Breast epithelium (tissue), 3 donors: ENCODE measurements at regions not wholly inside any gene's neighbourhood (a gene's known extent, or its start where the extent isn't known, plus 50 kb on each side); places are given as distances from the start of the nearest gene placed in this dataset.

Experiments used
- POLR2A ChIP-seq: fragments of 450-650 bp; IDR thresholded peaks from one replicate; pipeline ENCODE4 v1.6.1; 2016; ENCODE audit warnings: antibody characterized with exemption, mild to moderate bottlenecking, moderate library complexity
- POLR2AphosphoS5 ChIP-seq, 3 donors: sonication (generic); formaldehyde crosslinking; IDR thresholded peaks; one replicate each; pipeline ENCODE4 v1.6.1; 2017; ENCODE audit warnings: antibody characterized with exemption in 3 of 3
- TF ChIP-seq, protein P1 (sequence below), 3 donors: fragments of 450-650 bp; IDR thresholded peaks; one replicate each; pipeline ENCODE4 v1.5.1; 2016 to 2017; ENCODE audit warnings: antibody characterized with exemption in 3 of 3, mild to moderate bottlenecking in 3 of 3, moderate library complexity in 3 of 3

DNA sequence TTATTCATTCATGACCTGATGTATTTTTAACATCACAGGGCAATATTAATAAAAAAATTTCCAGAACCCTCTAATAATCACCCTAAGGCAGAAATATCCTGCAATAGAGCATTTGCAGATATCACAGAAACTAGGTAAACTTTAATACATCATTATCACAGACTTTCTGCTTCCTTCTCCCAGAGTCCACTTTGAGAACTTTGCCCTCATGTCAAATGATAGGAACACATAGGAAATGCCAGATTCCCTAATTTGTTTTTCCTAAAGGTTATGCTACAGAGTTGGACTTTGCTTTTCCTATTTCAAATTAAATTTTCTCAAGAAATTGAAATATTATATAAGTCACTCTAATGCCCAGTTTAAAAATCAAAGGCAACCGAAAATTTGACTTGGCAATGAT, 352.8 kb upstream of the LRP1B start:
- TF ChIP-seq POLR2AphosphoS5 (IDR thresholded peaks at IDR 0.05) = no peak
- TF ChIP-seq, protein P1, sequence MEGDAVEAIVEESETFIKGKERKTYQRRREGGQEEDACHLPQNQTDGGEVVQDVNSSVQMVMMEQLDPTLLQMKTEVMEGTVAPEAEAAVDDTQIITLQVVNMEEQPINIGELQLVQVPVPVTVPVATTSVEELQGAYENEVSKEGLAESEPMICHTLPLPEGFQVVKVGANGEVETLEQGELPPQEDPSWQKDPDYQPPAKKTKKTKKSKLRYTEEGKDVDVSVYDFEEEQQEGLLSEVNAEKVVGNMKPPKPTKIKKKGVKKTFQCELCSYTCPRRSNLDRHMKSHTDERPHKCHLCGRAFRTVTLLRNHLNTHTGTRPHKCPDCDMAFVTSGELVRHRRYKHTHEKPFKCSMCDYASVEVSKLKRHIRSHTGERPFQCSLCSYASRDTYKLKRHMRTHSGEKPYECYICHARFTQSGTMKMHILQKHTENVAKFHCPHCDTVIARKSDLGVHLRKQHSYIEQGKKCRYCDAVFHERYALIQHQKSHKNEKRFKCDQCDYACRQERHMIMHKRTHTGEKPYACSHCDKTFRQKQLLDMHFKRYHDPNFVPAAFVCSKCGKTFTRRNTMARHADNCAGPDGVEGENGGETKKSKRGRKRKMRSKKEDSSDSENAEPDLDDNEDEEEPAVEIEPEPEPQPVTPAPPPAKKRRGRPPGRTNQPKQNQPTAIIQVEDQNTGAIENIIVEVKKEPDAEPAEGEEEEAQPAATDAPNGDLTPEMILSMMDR (IDR thresholded peaks at IDR 0.05) = no peak
- TF ChIP-seq POLR2A = no peak
